Suprapubic skin (tissue), 4 donors: ENCODE measurements at regions not wholly inside any gene's neighbourhood (a gene's known extent, or its start where the extent isn't known, plus 50 kb on each side); places are given as distances from the start of the nearest gene placed in this dataset.

Experiments used
- EP300 ChIP-seq: sonication (generic); formaldehyde crosslinking; IDR thresholded peaks from one replicate; pipeline ENCODE4 v1.6.1; 2017; ENCODE audit warnings: antibody characterized with exemption
- POLR2A ChIP-seq, 2 donors: fragments of 450-650 bp; IDR thresholded peaks; one replicate each; pipeline ENCODE4 v1.6.1; 2017; ENCODE audit warnings: antibody characterized with exemption in 2 of 2, mild to moderate bottlenecking in 2 of 2, moderate library complexity in 2 of 2
- POLR2AphosphoS5 ChIP-seq, 3 donors: sonication (generic); formaldehyde crosslinking; IDR thresholded peaks; one replicate each; pipeline ENCODE4 v1.6.1; 2017; ENCODE audit warnings: antibody characterized with exemption in 3 of 3
- TF ChIP-seq, protein P1 (sequence below), 2 donors: fragments of 200-600 bp in 1 of 2; fragments of 450-650 bp in 1 of 2; sonication (generic) in 1 of 2; IDR thresholded peaks; one replicate each; pipeline ENCODE4 v1.5.1; 2016 to 2019; ENCODE audit warnings: antibody characterized with exemption in 2 of 2, mild to moderate bottlenecking in 1 of 2, moderate library complexity in 1 of 2

DNA sequence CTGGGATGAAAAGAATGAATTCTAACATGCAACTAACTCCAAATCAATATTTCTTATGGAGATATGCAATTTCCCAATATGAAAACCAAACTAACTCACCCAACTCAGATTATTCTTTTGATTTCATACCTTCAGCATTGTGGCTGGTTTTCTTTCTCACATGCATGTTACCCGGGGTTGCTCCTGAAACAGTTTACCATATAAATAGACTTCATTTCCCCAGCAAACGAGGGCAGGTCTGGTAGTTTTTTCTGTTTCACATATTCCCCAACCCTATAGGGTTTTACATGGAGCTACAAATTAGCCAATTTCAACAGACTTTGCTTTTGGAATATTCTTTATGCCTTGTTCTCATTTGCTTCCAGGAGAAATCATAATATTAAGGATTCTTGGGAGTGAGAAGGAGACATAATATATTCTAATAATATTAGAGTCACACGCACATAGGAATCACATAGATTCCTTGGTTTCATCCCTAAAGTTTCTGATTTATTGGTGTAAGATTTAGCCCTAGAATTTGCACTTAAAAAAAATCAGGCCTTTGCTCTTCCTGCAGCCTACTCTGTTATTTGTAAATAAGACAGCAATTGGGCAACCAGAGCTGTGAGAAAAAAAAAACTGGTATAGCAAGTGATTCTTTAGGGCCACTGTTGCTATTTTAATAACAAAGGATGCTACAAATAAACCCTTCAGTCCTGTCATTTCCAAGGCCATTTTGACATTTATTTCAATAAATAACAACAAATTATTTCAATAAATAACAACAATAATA, 60.3 kb upstream of the FAM20A start:
- TF ChIP-seq POLR2A (IDR thresholded peaks at IDR 0.05) (no peak), POLR2AphosphoS5 (IDR thresholded peaks at IDR 0.05) (no peak), EP300 (no peak)
- TF ChIP-seq, protein P1, sequence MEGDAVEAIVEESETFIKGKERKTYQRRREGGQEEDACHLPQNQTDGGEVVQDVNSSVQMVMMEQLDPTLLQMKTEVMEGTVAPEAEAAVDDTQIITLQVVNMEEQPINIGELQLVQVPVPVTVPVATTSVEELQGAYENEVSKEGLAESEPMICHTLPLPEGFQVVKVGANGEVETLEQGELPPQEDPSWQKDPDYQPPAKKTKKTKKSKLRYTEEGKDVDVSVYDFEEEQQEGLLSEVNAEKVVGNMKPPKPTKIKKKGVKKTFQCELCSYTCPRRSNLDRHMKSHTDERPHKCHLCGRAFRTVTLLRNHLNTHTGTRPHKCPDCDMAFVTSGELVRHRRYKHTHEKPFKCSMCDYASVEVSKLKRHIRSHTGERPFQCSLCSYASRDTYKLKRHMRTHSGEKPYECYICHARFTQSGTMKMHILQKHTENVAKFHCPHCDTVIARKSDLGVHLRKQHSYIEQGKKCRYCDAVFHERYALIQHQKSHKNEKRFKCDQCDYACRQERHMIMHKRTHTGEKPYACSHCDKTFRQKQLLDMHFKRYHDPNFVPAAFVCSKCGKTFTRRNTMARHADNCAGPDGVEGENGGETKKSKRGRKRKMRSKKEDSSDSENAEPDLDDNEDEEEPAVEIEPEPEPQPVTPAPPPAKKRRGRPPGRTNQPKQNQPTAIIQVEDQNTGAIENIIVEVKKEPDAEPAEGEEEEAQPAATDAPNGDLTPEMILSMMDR (IDR thresholded peaks at IDR 0.05), result no peak
